ENCODE measurements at regions not wholly inside any gene's neighbourhood (a gene's known extent, or its start where the extent isn't known, plus 50 kb on each side); places are given as distances from the start of the nearest gene placed in this dataset.

- no peak for TF ChIP-seq CTCF (IDR thresholded peaks at IDR 0.05)
- no peak for TF ChIP-seq POLR2A (IDR thresholded peaks at IDR 0.05)
Measured at GRCh38 chr20:40207655-40208054, 481.4 kb downstream of the MAFB start.

All from body of pancreas (tissue), 4 donors.